ENCODE measurements at regions not wholly inside any gene's neighbourhood (a gene's known extent, or its start where the extent isn't known, plus 50 kb on each side); places are given as distances from the start of the nearest gene placed in this dataset.

DNA sequence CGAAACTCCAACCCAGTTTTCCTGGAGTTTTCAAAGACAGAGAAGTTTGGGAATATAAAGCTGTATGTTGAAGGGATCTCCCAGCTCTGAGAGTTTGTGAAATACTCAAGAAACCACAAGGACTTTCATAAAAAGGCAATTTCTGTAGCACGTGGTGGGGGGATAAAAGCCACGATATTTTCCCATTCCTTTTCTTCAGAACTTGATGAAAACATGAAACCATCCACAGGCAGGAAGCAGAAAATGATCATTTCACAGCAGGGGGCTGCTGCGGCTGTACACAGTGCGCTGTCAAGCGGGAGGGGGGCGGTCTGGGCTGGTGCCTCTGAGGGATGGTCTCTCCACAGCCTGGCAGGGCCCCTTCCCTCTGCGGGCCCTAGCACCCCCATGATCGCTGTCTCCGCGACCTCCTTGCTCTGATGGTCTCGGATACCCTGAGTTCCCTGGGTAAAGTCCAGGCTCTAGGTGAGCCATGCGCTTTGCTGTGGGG lies 423.2 kb downstream of the MN1 start:
- H3K27me3 ChIP-seq (ENCODE audit: control insufficient read depth in 3 of 3, insufficient read depth in 3 of 3, low read length in 2 of 3): peaks cover 0 to 5% (median 4%) of the 10 kb centered on the region in 3 donors
- no peaks in the 10 kb centered on the region for H3K9me3 ChIP-seq (ENCODE audit: control insufficient read depth in 4 of 4, insufficient read depth in 3 of 4, low read length in 3 of 4)
- H3K36me3 ChIP-seq (ENCODE audit: control insufficient read depth in 4 of 4, insufficient read depth in 4 of 4, low read length in 4 of 4): no peaks in the 10 kb centered on the region
- H3K27ac ChIP-seq (ENCODE audit: low read depth in 1 of 2, low read length in 1 of 2): no peak overlapping the region
- WGBS, 2 donors: 65 to 68% methylated on average over 13 of the region's 13 CpGs
- H3K4me1 ChIP-seq (ENCODE audit: control insufficient read depth in 5 of 5, insufficient read depth in 5 of 5, low read length in 5 of 5): peaks cover 0 to 13% (median 0%) of the 10 kb centered on the region in 5 donors
- ATAC-seq (ENCODE audit: insufficient read depth, low FRiP score): no peak
- peak in 1 of 3 donors; percentile 53 for DNase-seq
- no peak overlapping the region for H3K4me3 ChIP-seq
- no peak overlapping the region for H3K9ac ChIP-seq (ENCODE audit: insufficient read depth in 1 of 2, low read length in 2 of 2)
- TF ChIP-seq, protein P1, sequence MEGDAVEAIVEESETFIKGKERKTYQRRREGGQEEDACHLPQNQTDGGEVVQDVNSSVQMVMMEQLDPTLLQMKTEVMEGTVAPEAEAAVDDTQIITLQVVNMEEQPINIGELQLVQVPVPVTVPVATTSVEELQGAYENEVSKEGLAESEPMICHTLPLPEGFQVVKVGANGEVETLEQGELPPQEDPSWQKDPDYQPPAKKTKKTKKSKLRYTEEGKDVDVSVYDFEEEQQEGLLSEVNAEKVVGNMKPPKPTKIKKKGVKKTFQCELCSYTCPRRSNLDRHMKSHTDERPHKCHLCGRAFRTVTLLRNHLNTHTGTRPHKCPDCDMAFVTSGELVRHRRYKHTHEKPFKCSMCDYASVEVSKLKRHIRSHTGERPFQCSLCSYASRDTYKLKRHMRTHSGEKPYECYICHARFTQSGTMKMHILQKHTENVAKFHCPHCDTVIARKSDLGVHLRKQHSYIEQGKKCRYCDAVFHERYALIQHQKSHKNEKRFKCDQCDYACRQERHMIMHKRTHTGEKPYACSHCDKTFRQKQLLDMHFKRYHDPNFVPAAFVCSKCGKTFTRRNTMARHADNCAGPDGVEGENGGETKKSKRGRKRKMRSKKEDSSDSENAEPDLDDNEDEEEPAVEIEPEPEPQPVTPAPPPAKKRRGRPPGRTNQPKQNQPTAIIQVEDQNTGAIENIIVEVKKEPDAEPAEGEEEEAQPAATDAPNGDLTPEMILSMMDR (IDR thresholded peaks at IDR 0.05; ENCODE audit: control extremely low read depth, extremely low read depth): no peak

DNA sequence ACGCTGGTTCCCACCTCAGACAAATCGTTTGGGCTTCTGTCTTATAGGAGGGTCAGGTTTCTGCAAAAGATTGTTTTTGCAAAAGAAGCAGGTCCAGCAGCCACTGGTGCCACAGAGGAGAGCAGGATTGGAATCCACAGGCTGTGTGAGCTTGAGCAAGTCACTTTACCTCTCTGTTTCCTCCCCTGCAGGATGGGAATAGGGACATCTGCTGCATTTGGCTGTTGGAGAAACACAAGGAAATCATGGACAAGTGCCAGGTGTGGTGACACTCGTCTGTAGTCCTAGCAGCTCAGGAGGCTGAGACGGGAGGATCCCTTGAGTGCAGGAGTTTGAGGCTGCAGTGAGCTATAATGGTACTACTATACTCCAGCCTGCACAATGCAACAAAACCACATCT lies 422.6 kb downstream of the MN1 start:
- H3K4me3 ChIP-seq: no peak overlapping the region
- TF ChIP-seq, protein P1 (IDR thresholded peaks at IDR 0.05; ENCODE audit: control extremely low read depth, extremely low read depth): no peak
- no peak overlapping the region for H3K9ac ChIP-seq (ENCODE audit: insufficient read depth in 1 of 2, low read length in 2 of 2)
- WGBS, 2 donors: 70 to 71% methylated on average over 4 of the region's 4 CpGs
- DNase-seq: no peak
- no peak overlapping the region for H3K27ac ChIP-seq (ENCODE audit: low read depth in 1 of 2, low read length in 1 of 2)
- ATAC-seq (ENCODE audit: insufficient read depth, low FRiP score): no peak
- peaks cover 0 to 5% (median 4%) of the 10 kb centered on the region in 3 donors for H3K27me3 ChIP-seq (ENCODE audit: control insufficient read depth in 3 of 3, insufficient read depth in 3 of 3, low read length in 2 of 3)
- H3K4me1 ChIP-seq (ENCODE audit: control insufficient read depth in 5 of 5, insufficient read depth in 5 of 5, low read length in 5 of 5): peaks cover 0 to 13% (median 0%) of the 10 kb centered on the region in 5 donors
- H3K36me3 ChIP-seq (ENCODE audit: control insufficient read depth in 4 of 4, insufficient read depth in 4 of 4, low read length in 4 of 4): no peaks in the 10 kb centered on the region
- no peaks in the 10 kb centered on the region for H3K9me3 ChIP-seq (ENCODE audit: control insufficient read depth in 4 of 4, insufficient read depth in 3 of 4, low read length in 3 of 4)

DNA sequence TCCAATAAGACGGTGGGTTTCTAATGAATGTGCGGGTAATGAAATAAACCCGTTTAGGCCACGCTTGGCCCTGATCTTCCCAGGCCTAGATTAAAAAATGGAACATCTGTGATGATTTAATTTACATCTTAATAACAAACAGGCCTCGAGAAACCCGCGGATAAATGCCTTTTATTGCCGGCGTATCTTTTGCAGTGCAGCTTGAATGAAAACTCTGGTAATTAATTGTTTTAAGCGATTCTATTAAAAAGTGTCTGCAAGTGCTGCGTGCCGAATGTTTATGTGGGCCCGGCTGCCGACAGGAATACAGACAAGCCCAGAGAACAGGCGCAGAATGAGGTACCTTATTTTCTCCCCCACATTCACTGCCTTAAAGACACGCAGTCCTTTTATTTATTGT lies 420.7 kb downstream of the MN1 start:
- no peak for ATAC-seq (ENCODE audit: insufficient read depth, low FRiP score)
- 87 to 92% methylated on average over 16 of the region's 16 CpGs for WGBS, 2 donors

More for the DNA sequence above, 420.7 kb downstream of the MN1 start:
- Histone ChIP-seq H3K36me3 (ENCODE audit: control insufficient read depth in 4 of 4, insufficient read depth in 4 of 4, low read length in 4 of 4) (no peaks in the 10 kb centered on the region), H3K4me1 (ENCODE audit: control insufficient read depth in 5 of 5, insufficient read depth in 5 of 5, low read length in 5 of 5) (peaks cover 0 to 13% (median 0%) of the 10 kb centered on the region in 5 donors), H3K27ac (ENCODE audit: low read depth in 1 of 2, low read length in 1 of 2) (no peak overlapping the region), H3K9ac (ENCODE audit: insufficient read depth in 1 of 2, low read length in 2 of 2) (no peak overlapping the region), H3K9me3 (ENCODE audit: control insufficient read depth in 4 of 4, insufficient read depth in 3 of 4, low read length in 3 of 4) (no peaks in the 10 kb centered on the region), H3K4me3 (no peak overlapping the region), H3K27me3 (ENCODE audit: control insufficient read depth in 3 of 3, insufficient read depth in 3 of 3, low read length in 2 of 3) (peaks cover 0 to 6% (median 5%) of the 10 kb centered on the region in 3 donors)
- DNase-seq: no peak
- TF ChIP-seq, protein P1 (IDR thresholded peaks at IDR 0.05; ENCODE audit: control extremely low read depth, extremely low read depth): no peak

All from lung (tissue), 11 donors.